ENCODE measurements at regions not wholly inside any gene's neighbourhood (a gene's known extent, or its start where the extent isn't known, plus 50 kb on each side); places are given as distances from the start of the nearest gene placed in this dataset.

- Histone ChIP-seq H3K4me1 (peaks cover 0 to 34% (median 7%) of the 10 kb centered on the region in 4 donors), H3K27ac (peak overlapping the region; percentile 73 to 82), H3K9me3 (no peaks in the 10 kb centered on the region), H3K36me3 (no peaks in the 10 kb centered on the region), H3K4me3 (no peak overlapping the region), H3K27me3 (no peaks in the 10 kb centered on the region)
- no peak for DNase-seq
- no peak for TF ChIP-seq CTCF (IDR thresholded peaks at IDR 0.05)
- intact Hi-C loops (cut with DNase I; ENCODE audit: low total_unique reads) = no loop called here
These were observed 859.4 kb upstream of the NR2F2 start for GRCh38 chr15:95470997-95471689.

GRCh38 chr15:95471690-95472086 lies 858.8 kb upstream of the NR2F2 start:
- peak overlapping the region; percentile 73 to 82 for H3K27ac ChIP-seq

GRCh38 chr15:95475067-95475466 lies 855.4 kb upstream of the NR2F2 start:
- H3K4me3 ChIP-seq = no peak overlapping the region
- no peaks in the 10 kb centered on the region for H3K27me3 ChIP-seq
- intact Hi-C loops (cut with DNase I; ENCODE audit: low total_unique reads) = no loop called here
- no peak for DNase-seq
- peaks cover 0 to 29% (median 6%) of the 10 kb centered on the region in 4 donors for H3K4me1 ChIP-seq
- no peaks in the 10 kb centered on the region for H3K36me3 ChIP-seq
- TF ChIP-seq CTCF (IDR thresholded peaks at IDR 0.05) = no peak
- no peaks in the 10 kb centered on the region for H3K9me3 ChIP-seq
- H3K27ac ChIP-seq = peak overlapping the region in 1 of 2 donors; percentile 14

More at GRCh38 chr15:95471690-95472086, 858.8 kb upstream of the NR2F2 start:
- H3K4me3 ChIP-seq = no peak overlapping the region
- H3K4me1 ChIP-seq = peaks cover 0 to 34% (median 7%) of the 10 kb centered on the region in 4 donors
- TF ChIP-seq CTCF (IDR thresholded peaks at IDR 0.05) = no peak
- intact Hi-C loops (cut with DNase I; ENCODE audit: low total_unique reads) = no loop called here
- no peak for DNase-seq
- H3K27me3 ChIP-seq = no peaks in the 10 kb centered on the region
- H3K9me3 ChIP-seq = no peaks in the 10 kb centered on the region
- no peaks in the 10 kb centered on the region for H3K36me3 ChIP-seq

GRCh38 chr15:95479308-95479707 lies 851.2 kb upstream of the NR2F2 start:
- peaks cover 0 to 2% (median 0%) of the 10 kb centered on the region in 3 donors for H3K9me3 ChIP-seq
- no peak for TF ChIP-seq CTCF (IDR thresholded peaks at IDR 0.05)
- H3K4me3 ChIP-seq = no peak overlapping the region
- H3K4me1 ChIP-seq = peaks cover 0 to 6% (median 0%) of the 10 kb centered on the region in 4 donors
- H3K36me3 ChIP-seq = no peaks in the 10 kb centered on the region
- H3K27me3 ChIP-seq = no peaks in the 10 kb centered on the region
- intact Hi-C loops (cut with DNase I; ENCODE audit: low total_unique reads) = no loop called here
- no peak for DNase-seq
- no peak overlapping the region for H3K27ac ChIP-seq

GRCh38 chr15:95485367-95485766 lies 845.1 kb upstream of the NR2F2 start:
- no peak overlapping the region for H3K27ac ChIP-seq
- intact Hi-C loops (cut with DNase I; ENCODE audit: low total_unique reads) = no loop called here
- no peak for DNase-seq
- H3K9me3 ChIP-seq = peaks cover 0 to 15% (median 0%) of the 10 kb centered on the region in 3 donors
- H3K4me1 ChIP-seq = no peaks in the 10 kb centered on the region
- no peaks in the 10 kb centered on the region for H3K27me3 ChIP-seq
- H3K4me3 ChIP-seq = no peak overlapping the region
- H3K36me3 ChIP-seq = no peaks in the 10 kb centered on the region
- no peak for TF ChIP-seq CTCF (IDR thresholded peaks at IDR 0.05)
